ENCODE measurements at regions not wholly inside any gene's neighbourhood (a gene's known extent, or its start where the extent isn't known, plus 50 kb on each side); places are given as distances from the start of the nearest gene placed in this dataset.

DNA sequence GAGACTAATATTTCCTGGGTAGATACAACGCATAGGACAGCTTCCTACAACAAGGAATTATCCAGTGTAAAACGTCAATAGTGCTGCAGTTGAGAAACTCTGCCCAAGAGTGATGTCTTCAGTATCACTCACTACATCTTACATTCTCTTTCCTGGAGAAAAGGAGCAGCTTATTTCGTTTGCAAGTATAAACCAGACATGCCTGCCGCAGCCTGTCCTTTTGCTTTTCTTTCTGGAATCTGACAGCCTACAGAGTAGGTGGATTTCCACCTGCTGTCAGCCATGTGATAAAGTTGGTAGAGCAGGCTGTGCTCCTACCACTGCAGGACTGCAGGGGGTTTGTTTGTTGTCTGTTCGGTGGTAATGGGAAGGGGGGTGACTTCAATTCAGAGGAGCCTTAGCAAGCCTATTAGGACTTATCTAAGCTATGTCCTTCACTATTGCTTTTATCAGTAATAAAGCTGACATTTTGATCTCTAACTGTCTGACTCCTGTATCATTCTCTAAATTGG is 439.1 kb downstream of the GRB14 start:
- TF ChIP-seq, protein P1, sequence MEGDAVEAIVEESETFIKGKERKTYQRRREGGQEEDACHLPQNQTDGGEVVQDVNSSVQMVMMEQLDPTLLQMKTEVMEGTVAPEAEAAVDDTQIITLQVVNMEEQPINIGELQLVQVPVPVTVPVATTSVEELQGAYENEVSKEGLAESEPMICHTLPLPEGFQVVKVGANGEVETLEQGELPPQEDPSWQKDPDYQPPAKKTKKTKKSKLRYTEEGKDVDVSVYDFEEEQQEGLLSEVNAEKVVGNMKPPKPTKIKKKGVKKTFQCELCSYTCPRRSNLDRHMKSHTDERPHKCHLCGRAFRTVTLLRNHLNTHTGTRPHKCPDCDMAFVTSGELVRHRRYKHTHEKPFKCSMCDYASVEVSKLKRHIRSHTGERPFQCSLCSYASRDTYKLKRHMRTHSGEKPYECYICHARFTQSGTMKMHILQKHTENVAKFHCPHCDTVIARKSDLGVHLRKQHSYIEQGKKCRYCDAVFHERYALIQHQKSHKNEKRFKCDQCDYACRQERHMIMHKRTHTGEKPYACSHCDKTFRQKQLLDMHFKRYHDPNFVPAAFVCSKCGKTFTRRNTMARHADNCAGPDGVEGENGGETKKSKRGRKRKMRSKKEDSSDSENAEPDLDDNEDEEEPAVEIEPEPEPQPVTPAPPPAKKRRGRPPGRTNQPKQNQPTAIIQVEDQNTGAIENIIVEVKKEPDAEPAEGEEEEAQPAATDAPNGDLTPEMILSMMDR (IDR thresholded peaks at IDR 0.05), result no peak
- no peak for TF ChIP-seq POLR2AphosphoS5 (IDR thresholded peaks at IDR 0.05)
